DMS 273 (cell line): ENCODE measurements at regions not wholly inside any gene's neighbourhood (a gene's known extent, or its start where the extent isn't known, plus 50 kb on each side); places are given as distances from the start of the nearest gene placed in this dataset.
"Not testable (repeated sequence)": the region's sequence is repeated elsewhere in the genome, so short reads cannot be mapped to it uniquely, and the experiment has no call there.

Experiments used
- DNase-seq: peaks from one replicate; lab custom pipeline; 2025; ENCODE audit not compliant: unreplicated experiment; lab: John Stamatoyannopoulos, UW

DNA sequence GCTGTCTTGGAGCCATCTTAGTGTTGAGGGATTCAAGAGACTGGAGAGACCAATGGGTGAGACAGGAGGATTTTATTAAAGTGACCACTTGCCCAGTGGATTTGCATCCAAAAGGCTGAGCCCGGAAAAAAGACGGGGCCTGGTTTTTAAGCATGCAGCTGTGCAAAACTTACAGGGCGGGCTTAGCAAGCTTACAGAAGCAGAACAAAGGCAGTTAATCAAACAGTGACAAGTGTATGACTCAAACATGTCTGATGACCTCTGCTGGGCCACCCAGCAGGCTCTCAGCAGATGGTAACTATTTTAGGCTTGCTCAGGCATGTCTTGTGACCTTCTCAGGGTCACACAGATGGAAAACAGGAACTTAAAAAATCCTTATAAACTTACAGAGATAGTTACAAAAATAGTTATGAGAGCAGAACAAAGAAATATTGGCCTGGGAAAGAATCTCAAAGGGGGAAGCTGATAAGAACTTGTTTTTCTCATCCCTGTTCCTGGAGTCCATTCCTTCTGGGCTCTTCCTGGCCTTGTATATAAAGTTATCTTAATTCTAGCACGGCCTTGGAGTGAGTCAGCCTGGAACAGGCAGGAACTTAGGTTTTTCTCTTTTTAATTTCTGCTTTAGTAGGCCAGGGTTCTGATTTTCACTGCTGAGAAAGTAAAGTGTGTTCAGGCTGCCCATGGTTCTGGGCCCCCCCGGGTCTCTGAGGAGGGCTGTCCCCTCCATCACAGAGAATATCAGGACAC lies 141.3 kb downstream of the CCDC74A start:
- DNase-seq: peak; percentile 75

DNA sequence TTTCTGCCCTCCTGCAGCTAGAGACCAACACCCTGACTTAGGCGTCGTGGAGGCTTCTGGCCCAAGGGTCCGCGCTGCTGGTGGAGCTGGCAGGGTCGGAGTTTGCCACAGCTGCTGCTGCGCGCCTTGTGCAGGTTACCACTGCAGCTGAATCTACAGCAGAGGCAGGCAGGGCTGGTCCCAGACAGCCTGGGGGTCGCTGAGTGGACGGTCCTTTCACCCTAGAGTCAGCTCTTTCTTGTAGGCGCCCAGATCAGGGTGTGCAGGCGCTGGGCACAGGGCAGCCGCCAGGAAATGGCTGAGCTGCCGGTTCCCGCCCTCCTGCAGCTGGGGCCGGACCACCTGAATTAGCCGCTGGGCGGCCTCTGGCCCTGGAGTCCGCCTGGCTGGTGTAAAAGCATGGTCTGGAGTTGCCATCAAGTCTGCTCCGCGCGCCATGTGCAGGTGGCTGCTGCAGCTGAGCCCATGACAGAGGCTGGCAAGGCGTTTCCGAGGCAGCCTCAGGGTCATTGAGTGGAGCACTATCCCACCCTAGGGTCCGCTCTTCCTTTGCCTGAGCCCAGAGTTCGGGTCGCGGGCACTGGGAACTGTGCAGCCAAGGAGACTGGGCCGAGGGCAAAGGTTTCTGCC lies 144.3 kb downstream of the CCDC74A start:
- peak; percentile 29 for DNase-seq

DNA sequence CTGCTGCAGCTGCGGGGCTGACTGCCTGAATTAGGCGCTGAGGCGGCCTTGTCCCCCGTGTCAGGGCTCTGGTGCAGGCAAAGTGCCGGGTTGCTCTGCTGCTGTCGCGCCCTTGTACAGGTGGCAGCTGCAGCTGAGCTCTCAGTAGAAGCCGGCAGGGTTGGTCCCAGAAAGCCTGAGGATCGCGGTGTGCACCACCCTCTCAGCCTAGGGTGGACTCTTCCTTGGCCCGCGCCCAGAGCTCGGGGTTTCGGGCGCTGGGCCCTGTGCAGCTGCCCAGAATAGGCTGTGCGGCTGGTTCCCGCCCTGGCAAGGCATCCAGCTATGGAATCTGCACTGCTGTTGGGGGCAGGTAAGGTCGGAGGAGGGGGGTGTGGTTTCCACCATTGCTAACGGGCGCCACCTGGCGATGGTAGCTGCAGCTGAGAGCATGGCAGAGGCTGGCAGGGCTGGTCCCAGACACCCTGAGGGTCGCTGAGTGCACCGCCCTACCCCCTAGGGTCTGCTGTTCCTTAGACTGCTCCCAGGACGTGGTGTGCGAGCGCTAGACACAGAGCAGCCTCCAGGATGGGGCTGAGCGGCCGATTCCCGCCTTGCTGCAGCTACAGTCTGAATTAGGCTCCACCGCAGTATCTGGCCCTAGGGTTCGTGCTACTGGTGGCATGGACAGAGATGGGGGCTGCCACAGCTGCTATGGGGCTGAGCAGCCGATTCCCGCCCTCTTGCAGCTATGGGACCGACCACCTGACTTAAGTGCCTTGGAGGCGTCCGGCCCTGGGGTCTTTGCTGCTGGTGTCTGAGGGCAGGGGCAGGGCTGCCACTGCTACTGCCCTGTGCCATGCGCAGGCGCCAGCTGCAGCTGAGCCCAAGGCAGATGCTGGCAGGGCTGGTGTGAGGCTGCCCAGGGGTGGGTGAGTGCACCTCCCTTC lies 145.0 kb downstream of the CCDC74A start:
- peak; percentile 89 for DNase-seq

DNA sequence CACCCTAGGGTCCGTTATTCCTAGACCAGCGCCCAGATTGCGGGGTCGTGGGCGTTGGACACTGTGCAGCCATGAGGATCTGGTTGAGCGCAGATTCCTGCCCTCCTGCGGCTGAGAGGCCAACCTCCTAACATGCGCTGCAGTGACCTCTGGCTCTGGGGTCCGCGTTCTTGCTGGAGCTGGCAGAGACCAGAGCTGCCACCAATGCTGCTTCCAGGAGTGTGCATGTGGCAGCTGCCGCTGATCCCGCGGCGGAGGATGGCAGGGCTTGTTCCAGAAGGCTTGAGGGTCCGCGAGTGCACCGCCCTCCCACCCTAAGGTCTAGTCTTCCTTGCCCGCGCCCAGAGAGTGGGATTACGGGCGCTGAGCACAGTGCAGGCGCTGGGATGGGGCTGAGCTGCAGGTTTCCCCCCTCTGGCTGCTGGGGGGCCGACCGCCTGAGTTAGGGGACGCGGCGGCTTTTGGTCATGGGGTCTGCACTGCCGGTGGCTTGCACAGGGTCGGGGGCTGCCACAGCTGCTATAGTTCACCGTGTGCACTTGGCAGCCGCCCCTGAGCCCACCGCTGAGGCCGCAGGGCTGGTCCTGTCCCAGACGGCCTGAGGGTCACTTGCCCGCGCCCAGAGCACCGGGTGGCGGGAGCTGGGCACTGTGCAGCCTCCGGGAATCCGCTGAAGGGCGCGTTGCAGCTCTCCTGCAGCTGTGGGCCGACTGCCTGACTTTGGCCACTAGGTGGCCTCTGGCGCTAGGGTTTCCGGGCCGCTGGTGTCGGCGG lies 145.9 kb downstream of the CCDC74A start:
- DNase-seq: peak; percentile 91

DNA sequence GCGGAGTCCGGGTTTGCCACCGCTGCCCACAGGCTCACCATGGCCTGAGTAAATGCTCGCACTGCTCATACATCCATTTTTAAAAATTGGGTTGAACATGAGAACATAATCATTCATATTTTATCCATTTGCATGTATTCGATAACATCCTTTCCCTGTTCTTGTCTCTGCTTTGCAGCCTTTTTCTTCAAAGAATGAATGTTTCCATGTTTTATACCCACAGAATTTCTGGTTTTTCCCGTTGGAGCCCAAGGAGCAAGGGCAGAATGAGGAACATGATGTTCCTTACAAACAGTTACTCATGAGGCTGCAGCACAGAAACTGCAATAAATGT lies 146.5 kb downstream of the CCDC74A start:
- DNase-seq: no peak

DNA sequence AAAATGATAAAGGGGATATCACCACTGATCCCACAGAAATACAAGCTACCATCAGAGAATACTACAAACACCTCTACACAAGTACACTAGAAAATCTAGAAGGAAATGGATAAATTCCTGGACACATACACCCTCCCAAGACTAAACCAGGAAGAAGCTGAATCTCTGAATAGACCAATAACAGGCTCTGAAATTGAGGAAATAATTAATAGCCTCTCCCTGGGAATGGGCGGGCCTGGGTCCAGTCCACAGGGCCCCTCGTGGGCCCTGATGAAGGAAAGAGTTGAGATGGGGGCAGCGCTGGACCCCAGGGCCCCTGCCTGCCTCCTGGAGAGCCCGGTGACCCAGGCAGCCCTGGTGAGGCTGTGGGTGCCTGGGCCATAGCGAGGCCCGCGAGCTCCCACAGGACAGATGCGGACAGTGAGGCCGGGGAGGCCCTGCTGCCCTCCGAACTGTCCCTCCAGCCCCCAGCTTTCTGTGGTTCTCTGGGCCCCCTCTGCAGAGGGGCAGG lies 154.0 kb downstream of the CCDC74A start:
- DNase-seq: not testable (repeated sequence)

DNA sequence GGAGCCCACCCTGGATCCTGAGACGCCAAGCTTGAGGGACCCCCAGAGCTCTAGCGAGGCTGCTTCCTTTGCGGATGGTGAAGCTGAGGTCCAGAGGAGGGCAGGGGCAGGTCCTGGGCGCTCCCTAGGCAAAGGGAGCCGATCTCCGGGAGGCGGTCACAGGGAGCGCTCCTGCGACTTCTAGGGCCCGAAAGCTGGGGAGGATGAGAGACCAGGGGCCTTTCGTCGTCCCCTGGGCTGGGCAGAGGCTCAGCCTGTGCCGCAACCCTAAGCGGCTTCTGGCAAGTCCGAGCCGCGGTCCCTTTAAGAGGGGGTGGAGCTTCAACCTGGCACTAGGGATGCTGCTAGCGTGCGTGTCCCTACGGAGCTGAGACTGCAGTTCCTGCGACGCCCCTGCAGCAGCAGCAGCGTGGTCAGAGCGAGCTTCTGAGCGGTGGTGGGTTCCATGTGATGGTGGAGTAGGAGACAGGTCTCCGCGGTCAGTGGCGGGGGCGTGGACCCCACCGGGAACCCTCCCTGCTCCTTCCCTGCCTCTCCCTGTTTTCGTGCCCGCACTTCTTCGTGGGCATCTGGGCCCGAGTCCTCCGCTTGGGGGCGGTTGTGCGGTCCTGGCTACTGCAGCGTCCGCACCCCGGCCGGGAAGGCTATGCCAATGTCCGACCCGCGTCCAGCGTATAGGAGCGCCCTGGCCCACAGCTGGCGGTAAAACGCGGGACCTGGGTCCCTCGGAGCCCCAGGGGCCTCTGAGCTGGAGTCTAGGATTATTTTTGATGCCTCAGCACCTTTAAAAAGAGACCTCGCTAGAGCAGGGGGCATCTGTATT lies 154.6 kb downstream of the CCDC74A start:
- peak; percentile 90 for DNase-seq

DNA sequence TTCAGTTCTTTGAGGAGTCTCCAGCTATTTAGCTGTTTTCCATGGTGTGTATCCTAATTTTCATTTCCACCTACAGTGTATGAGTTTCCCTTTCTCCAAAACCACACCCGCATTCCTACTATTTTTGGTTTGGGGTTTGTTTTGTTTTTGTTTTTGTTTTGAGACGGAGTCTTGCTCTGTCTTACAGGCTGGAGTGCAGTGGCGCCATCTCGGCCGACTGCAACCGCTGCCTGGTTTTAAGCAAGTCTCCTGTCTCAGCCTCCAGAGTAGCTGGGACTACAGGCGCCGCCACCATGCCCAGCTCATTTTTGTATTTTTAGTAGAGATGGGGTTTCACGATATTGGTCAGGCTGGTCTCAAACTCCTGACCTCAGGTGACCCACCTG lies 155.2 kb downstream of the CCDC74A start:
- peak; percentile 62 for DNase-seq

DNA sequence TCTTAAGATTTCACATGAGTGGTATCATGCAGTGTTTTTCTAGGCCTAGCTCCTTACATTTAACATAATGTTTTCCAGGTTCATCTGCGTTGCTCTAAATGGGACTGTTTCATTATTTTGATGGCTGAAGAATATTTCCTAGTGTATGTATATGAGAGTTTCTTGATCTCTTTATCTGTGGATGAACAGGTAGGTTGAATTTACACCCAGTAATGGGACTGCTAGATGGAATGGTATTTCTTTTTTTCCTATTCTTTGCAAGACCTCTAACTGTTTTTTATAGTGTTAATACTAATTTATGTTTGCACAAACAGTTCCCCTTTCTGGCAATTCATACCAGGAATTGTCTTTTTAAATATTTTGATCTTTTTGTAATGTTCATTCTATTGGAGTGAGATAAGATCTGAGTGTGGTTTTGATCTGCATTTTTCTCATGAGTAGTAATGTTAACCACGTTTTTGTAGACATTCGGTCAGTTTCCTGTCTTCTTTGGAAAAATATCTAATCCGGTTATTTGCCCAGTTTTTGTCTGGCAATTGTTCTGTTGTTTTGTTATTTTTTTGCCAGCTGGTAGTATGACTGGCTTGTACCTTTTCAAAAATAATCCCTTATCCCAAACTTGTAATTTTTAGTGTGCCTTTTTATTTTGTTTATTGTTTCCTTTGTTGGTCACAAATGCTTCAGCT lies 157.1 kb downstream of the CCDC74A start:
- DNase-seq: not testable (repeated sequence)

DNA sequence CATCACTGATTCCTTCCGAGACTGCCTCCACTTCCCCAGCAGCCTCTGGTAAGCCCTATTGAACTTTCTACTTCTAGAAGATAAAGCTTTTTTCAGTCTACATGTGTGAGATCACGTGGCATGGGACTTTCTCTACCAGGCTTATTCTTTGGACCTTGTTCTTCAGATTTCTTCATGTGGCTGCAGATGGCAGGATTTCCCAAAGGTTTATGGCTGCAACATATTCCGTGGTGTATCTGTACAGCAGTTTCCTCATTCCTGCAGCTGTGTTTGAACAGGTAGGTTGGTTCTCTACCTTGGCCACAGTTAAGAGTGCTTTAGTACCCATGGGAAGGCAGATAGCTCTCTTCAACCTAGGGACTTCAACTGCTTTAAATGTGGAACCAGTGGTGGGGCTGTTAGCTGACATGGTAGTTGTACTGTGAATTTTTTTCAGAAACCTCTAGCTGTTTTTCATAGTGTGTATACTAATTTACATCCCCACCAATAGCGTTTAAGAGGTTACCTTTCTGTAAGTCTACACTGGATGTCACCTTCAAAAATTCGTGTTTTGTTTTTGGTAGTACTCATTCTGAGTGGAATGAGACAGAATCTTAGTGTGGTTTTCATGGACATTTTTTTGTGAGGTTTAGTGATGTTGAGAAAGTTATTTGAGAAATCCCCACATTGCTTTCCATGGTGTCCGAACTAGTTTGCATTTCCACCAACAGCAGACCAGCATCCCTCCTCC lies 158.6 kb downstream of the CCDC74A start:
- DNase-seq: not testable (repeated sequence)

DNA sequence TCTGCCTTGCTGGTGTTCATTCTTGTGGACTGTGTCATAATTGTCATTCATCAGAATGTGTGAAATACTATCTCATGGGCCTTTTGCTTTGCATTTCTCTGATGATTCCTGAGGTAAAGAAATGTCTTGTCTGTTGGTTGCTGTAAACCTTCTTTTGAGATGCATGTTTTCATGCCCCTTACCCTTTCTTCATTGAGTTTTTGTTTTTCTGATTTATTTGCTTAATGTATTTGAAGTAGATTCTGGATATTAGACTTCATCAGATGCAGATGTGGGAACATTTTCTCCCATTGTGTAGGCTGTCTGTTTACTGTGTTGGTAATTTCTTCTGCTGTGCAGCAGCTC lies 159.2 kb downstream of the CCDC74A start:
- DNase-seq: not testable (repeated sequence)

DNA sequence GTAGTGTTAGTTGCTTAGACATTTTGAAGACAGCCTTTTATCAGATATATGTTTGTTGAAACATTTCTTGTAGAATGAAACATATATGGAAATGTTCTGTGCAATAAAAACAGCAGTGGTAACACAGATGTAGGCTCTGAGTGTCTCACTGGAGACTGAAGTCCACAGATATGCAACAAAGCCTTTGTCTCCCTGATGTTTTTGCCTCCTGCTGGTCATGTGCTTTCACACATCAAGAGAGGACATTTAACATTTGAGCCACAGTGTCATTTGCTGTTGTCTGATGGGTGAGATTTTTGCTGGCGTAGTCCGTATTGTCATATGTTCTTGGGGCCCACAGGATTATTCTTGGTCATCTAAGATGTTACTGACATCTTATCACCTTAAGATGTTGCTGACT lies 161.4 kb downstream of the CCDC74A start:
- DNase-seq: not testable (repeated sequence)

DNA sequence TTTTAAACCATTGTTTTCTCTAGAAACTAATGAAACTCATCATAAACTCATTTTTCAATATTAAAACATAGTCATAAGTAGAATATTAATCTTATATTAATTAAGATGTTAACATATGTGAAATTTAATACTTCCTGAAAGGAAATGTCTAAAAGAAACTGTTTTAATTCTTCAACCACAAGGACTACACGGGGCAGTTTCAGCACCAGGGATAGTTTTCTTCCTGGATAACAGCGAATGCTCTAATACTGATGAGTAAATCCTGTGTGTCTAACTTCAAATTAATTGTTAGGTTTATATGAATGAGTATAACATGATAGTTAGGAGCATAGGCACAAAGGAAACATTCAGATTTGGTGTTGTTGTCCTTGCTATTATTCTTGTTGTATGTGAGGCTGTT lies 183.6 kb downstream of the CCDC74A start:
- DNase-seq: not testable (repeated sequence)

DNA sequence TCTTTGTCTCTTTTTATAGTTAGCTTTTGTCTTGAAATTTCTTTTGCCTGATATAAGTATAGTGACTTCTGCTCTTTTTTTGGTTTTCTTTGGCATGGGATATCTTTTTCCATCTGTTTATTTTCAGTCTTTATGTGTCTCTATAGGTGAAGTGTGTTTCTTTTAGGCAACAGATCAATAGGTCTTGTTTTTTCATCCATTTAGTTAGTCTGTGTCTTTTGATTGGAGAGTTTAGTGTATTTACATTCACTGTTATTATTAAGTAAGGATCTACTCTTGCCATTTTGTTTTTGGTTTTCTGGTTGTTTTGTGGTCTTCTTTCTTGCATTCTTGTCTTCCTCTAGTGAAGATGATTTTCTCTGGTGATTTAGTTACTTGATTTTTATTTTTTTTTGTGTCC lies 190.2 kb downstream of the CCDC74A start:
- DNase-seq: not testable (repeated sequence)

DNA sequence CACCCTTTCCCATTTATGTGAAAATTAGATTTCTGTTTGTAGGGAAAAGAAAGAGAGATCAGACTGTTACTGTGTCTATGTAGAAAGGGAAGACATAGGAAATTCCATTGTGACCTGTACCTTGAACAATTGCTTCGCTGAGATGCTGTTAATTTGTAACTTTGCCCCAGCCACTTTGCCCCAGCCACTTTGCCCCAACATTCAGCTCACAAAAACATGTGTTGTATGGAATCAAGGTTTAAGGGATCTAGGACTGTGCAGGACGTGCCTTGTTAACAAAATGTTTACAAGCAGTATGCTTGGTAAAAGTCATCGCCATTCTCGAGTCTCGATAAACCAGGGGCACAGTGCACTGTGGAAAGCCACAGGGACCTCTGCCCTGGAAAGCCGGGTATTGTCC lies 193.5 kb downstream of the CCDC74A start:
- not testable (repeated sequence) for DNase-seq

DNA sequence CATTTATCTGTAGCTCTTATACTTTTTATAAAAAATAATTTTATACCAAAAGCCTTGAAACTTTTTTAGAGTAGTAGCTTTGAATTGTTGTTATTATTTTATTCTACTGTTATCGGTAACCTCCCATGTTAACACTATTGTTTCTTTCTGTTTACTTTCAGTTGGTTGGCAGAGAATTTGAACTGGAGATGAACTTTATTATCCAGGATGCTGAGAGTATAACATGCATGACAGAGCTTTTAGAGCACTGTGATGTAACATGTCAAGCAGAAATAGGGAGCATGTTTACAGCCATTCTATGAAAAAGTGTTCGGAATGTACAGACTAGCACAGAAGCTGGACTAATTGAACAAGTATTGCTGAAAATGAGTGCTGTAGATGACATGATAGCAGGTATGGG lies 194.6 kb downstream of the CCDC74A start:
- DNase-seq: not testable (repeated sequence)

DNA sequence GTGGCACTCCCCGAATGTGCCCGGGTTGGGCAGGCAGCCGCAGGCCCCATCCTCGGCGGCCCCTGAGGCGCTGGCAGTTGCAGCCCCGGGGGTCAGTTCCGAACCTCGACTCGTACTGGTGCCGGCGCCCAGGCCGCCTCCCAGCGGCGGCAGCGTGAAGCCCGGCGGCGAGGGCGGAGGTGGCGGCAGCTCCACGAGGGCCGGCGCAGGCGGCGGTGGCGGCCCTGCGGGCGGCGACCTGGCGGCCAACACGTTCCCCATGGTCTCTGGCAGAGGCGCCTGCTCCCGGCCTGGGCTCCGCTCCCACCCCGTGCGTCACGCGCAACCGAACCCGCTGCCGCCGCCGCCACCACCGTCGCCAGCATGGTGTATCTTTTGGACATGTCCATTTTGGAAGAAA lies 196.3 kb downstream of the CCDC74A start:
- DNase-seq: no peak

DNA sequence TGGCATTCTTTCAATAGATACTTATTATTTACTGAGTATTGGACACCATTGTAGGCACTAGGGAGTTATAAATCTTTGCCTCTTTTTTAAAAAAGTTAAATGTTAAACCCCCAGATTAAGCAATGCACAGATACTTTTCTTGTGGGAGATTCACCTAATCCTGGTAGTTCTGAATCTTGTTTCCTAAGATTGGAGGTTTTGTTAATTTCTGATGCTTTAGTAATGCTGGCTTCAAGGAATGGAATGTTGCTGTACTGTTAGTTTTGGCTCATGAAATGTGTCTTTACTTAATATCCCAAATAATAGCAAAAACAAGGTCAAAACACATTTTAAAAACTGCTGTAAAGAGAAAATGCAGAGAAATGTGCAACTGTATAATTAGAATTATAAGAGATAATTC lies 200.8 kb downstream of the CCDC74A start:
- not testable (repeated sequence) for DNase-seq

DNA sequence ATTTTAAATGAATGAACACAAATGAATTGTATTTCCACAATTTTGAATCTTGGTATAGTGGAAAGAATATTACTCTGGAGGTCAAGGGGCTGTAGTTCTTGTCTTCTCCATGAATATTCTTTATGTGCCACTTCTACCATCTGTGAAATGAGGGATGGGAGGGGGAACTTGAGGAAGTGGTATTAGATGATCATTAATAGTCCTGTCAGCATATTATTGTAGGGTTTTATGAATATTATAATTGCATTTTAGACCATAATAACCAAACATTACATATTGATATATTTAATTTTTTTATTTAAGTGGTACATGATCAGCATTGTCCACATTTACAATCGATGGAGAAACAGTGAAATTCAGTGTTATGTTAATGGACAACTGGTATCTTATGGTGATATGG lies 205.8 kb downstream of the CCDC74A start:
- not testable (repeated sequence) for DNase-seq
